ENCODE measurements at regions not wholly inside any gene's neighbourhood (a gene's known extent, or its start where the extent isn't known, plus 50 kb on each side); places are given as distances from the start of the nearest gene placed in this dataset.
"Not testable (repeated sequence)": the region's sequence is repeated elsewhere in the genome, so short reads cannot be mapped to it uniquely, and the experiment has no call there.

DNA sequence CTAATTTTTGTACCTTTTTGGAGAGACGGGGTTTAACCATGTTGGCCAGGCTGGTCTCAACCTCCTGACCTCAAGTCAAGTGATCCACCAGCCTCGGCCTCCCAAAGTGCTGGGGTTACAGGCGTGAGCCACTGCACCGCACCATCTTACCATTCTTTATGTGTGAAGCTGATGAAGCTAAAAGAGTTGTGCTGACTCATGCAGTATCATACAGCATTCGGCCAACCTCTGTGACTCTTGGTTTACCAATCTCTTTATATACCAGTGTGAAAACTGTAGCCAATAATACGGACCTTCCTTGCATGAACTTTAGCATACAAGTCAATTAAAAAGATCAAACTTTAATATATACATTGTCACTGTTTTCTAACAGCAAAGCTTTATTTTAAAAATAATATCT lies 878.2 kb upstream of the MBL2 start:
- no peak for DNase-seq (ENCODE audit: low read depth)

DNA sequence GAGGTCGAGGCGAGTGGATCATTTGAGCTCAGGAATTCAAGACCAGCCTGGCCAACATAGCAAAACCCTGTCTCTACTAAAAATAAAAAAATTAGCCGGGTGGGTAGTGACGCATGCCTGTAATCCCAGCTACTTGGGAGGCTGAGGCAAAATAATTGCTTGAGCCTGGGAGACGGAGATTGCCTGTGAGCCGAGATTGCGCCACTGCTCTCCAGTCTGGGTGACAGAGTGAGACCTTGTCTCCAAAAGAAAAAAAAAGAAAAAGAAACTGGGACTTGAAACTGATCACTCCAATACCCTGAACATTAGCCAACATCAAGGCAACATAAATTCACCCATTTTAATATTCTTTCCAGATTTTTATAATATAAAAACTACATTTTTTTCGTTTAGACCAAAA lies 874.6 kb upstream of the MBL2 start:
- DNase-seq (ENCODE audit: low read depth) = not testable (repeated sequence)

DNA sequence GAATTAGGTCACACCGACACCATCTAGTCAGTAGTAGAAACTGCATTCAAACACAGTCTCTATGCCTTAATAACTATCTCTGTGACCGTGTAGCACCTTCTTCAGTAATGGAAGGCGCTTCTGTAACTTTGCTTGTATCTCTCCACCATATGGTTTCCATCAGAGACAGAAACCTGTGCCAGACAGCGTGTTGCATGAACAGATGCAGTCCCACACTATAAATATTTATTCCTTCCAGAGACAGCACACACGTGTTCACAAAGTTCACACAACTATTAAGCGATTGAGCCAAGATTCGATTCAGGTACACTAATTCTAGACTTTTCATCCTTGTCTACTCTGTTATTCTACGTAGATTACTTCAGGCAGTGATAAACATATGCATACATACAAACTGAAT lies 873.9 kb upstream of the MBL2 start:
- DNase-seq (ENCODE audit: low read depth) = no peak

DNA sequence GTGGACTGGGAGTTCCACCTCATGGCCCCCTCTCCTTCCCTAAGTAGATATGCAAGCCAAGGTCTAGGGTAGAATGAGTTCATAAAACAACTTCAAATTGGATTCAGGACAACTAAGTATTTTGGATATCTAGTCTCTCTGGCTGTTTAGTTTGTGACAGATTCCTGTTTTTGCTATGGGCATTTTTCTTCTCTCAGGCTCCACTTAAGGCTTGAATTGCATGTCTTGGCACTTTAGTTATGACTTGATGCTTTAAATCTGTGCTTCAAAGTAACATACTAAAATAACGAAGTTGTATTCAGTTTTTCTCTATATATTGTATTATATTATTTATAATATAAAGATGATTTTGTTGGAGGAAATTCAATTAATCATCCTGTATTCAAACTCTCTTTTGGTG lies 873.4 kb upstream of the MBL2 start:
- no peak for DNase-seq (ENCODE audit: low read depth)

DNA sequence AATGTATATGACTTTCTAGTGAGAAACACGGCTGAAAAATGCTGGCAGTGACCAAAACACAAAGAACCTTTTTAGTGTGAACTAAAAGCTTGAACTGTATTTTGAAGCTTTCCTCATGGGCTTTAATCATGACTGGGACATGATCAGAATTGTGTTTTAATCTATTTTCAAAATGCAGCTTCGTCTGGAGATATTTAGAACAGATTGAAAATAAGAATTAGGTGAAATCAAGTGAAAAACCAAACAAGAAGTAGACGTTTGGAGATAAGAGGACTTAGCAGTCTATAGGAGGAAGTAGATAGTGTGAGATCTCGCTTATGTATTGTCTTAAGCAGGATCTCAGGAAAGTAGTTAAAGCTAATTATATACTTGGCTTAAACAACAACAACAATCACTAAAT lies 865.4 kb upstream of the MBL2 start:
- no peak for DNase-seq (ENCODE audit: low read depth)

DNA sequence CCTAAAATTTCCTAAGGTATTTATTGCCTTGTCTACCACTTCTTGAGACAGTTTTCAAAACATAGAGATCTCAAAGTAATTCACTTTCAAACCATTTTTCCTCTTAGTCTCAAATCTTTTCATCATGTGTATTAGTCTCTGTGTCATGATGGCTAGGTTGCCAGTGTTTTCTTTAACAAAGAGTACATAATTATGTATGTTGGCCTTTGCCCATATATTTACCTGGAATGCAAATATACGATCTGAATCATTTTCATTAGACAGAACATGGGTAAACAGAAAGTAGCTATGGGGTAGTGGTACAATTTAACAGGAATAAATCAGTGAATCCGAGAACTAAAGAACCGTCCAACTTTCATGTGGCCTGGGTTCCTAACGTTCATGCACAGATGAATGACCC lies 852.1 kb upstream of the MBL2 start:
- no peak for DNase-seq (ENCODE audit: low read depth)

DNA sequence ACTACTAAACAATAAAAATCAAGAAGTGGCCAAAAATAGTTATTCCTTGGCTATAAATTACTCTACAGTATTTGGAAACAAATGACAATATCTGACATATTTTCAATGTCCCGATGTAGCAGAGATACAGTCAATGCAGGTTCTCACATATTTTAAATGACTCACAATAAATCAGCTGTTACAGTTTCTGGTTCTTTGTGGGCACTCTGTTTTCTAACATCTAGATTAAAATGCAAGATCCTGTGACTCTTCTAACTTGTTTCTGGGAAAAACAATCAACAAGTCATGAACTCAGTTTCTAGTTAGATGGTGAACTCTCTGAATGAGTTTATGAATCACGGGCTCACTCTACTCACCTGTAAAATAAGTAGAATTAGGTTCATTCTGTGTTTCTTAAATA lies 849.6 kb upstream of the MBL2 start:
- no peak for DNase-seq (ENCODE audit: low read depth)

DNA sequence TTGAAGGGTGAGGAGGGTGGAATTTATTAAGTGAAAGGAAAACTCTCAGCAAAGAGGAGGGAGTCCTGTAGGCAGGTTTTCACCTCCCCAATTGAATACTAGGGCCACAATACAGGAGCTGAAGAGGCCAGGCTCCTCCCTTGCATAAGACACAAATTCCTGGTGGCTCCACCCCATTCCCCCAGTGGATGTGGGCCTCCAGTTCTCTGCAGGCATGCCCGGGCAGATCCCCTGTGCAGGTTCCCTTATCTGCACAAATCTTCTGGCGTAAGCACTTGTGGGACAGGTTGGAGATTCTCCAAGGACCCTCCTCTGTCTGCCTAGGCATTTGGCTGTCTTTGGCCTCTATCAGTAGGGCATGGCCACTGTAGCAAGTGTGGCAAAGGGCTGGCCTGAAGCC lies 847.1 kb upstream of the MBL2 start:
- DNase-seq (ENCODE audit: low read depth) = no peak

DNA sequence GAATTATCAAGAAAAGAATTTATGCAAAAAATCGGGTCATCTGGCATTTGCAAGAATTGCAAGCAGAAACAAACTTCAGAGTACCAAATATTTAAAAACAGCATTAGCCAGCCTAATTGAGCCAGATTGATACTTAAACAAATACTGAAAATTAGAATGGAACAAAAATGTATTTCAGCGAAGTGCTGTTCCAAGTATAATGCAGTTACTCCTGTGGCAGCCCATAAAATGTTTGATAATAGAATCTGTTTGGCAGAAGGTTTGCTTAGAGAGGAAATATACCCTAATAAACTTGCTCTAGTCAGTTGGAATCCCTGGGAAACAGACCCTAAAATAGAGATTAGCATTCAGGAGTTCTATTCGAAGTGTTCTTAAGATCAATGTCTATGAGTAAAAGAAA lies 835.1 kb upstream of the MBL2 start:
- no peak for DNase-seq (ENCODE audit: low read depth)

DNA sequence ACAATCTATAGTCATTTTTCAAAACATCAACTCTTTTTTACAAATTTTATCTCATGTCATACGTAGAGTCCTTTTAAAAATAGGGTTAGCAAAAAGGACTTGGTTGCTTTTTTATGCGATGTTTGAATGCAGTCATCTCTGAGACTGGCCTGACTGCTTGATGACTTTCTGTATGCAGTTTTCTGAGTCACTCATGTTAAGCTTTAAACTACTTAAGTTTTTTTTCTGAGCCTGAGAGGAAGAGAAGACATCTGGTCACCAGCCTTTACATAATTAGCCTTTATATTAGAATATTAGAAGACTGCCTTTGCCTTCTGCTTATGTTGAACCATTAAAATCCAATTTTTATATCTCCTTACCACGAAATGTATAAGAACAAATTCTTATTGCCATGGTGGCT lies 834.4 kb upstream of the MBL2 start:
- DNase-seq (ENCODE audit: low read depth) = no peak

DNA sequence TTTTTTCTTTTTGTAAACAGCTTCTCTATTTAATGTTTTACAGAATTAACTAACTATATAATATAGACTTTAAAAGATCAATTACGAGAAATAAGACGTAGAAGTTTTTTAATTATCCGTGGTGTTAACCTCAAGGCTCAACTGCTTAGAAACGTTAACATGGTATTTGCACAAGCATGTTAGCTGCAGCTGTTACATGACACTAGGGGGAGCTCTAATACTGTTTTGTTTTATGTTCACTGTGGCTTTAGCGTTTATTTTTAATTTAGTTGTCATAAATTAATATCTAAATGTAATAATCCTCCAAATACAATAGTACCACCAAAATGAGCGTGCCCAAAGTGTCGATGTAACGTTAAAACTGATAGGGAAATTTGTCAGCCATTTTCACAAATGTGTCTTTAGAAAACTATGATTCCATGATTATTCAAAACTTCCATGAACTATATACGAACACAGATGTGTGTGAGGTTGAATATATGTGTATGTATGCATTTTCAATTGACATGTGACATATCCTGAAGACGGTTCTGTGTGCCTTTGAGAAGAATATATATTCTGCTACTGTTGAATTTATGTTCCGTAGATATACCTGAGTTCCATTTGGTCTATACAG lies 828.8 kb upstream of the MBL2 start:
- DNase-seq (ENCODE audit: low read depth) = no peak

DNA sequence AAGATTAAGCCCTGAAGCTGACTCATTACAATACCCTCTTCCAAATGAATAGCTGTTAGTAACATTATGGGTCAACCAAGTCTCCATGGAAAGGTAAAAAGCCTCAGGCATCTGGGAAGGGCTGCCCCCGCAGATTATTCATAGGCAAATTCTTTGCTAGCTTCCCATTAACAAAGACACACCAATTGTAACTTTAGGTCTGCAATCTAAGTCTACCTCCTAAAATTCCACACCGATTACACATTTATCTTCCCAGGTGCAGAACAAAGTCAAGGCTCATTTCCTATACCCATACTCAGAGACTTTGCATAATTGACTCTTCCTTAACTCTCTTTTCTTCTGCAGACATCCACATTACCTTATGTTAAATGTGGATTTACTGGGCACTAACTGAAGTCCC lies 826.3 kb upstream of the MBL2 start:
- no peak for DNase-seq (ENCODE audit: low read depth)

DNA sequence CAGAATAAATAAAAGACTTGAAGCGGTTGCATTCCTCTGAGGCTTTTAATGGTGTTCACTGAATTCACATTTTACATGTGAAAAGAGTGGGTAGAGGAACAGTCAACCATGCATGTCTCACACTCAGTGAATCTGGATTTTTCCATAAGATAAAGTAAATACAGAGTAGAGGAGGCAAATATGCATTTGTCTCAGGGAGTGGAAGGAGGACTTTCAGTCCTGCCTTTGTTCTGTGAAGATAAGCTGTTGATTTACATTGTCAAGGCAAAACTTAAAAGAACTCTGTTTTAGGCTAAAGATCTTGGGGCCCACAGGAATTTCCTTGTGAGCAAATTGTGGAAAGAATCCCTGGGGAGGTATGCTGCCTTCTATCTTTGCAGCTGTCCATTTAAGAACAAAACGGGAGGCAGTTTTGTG lies 825.3 kb upstream of the MBL2 start:
- DNase-seq (ENCODE audit: low read depth) = no peak

DNA sequence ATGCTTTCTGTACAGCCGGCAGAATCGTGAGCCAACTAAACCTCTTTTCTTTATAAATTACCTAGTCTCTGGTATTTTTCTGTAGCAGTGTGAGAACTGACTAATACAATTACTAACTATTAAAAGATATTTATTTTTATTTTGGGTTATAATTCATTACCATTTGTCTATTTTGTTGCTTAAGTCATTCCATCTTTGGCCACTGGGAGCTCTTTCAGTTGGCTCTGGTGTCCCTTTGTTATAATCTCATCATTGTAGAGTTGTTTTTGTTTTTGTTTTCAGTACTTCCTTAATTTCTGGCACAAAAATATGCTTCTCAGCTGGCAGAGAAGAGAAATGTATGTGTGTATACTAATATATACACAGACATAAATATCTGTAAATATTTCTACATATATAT lies 807.9 kb upstream of the MBL2 start:
- DNase-seq (ENCODE audit: low read depth) = no peak

DNA sequence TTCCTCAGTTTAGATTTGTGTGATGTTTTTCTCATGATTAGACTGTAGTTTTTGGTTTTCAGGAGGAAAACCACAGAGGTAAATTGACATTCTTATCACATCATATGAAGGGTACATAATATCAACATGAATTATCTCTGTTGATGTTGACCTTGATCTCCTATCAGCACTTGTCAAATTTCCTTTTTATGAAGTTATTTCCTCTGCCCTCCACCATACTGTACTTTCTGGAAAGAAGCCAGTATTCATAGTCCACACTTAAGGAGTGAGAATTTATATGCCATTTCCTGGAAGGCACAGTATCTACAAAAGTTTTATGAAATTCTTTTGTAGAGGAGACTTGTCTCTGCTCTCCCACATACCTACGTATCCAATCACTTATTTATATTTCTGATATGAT lies 807.2 kb upstream of the MBL2 start:
- no peak for DNase-seq (ENCODE audit: low read depth)

DNA sequence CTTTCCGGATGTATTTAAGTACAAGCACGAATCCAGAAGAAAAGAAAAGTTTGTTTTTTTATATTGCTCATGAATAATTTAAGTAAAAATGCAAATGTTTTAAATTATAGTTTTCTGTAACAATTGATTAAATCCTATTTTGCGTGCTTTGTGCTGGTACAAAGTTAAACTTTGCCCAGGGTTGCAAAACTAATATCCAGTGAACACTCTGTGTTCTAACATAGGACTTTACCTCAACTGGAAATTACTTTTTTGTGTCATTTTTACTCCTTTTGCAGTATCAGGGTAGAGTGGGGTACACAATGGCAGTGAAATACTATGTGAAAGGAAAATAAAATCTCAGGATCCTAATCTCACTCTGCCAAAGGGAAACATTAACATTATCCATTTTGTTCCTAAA lies 801.4 kb upstream of the MBL2 start:
- no peak for DNase-seq (ENCODE audit: low read depth)

DNA sequence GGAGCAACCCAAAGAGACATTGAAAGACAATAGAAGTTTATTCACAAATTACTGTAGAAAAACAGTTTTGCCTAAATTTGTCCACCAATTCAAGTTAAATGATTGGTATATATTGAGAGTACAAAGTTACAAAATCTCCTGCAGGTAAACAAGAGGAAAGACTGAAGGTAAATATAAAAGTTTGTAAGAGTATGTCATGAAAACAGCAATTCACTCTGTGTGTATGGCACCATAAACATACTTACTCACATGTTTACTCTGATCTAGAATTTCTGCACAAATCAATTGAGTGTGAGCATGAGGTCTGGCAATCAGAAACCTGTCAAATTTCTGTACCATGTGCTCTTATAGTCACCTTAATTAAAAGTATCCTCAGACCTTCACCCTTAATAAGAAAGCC lies 800.9 kb upstream of the MBL2 start:
- DNase-seq (ENCODE audit: low read depth) = no peak

DNA sequence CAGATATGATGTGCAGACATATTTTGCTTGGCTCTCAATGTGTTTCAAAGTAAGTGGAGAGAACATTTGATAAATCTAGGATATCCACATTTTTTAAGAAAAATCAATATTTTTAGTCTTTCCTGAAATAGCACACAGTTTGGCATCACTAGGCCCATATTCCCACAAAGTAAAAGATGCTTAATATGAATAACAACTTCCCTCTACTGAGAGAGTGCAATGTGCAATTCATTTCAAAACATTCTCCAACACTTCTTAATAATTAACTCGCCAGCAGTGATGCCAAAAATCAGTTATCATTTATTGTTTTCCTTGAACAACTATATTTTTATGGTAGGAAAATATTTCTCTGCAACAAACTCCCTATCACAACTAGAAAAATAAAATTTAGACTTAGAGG lies 800.2 kb upstream of the MBL2 start:
- DNase-seq (ENCODE audit: low read depth) = no peak

DNA sequence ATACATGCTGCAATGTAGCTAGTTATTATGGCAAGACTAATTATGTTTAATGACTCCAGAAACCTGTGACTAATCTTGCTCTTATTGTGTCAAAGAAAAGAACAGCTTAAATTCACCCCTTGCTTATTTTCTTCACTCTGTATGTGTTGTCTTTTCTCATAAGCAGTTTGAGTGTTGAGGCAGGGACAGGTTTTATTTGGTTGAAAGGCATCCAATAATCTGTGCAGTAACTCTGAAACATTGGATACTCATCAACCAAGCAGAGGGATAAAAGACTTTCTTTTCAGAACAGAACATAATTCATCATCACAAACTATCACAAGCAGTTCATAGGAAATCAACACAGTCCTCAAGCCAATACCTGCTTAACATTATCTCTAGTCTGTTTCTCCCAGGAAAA lies 797.6 kb upstream of the MBL2 start:
- no peak for DNase-seq (ENCODE audit: low read depth)

DNA sequence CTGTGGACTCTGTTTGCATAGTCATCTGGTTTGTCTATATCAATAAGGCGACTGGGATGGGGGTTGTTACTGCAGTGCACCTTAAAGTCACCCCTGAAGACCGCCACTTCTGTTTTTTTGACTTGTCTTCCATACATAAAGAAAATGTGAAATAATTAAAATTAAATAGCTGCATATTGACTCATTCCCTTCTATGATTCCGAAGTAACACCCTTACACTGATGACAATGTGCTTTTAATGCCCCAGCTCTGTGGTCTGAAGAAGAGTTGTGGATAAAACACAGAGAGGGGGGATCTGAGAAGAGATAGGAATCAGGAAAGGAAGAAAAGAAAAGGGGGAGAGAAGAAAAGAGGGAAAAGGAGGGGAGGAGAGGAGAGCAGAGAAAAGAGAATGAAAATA lies 796.9 kb upstream of the MBL2 start:
- DNase-seq (ENCODE audit: low read depth) = no peak

DNA sequence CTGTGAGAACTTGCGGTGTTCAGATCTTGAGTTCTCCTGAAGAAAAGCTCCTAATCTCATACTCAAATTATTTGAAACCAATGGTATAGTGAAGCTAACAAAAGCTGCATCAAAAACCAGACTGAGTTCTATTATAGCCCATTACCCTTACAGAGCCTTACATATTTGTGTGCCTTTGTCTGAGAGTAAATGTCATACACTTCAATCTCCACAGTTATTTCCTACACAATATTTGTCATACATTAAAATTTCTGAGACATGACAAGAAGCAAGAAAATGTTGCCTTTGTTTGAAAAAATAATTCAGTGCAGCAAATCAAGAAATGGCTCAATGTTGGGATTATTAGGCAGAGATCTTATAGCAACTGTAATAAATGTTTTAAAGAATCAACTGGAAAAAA lies 776.1 kb upstream of the MBL2 start:
- DNase-seq (ENCODE audit: low read depth) = no peak

DNA sequence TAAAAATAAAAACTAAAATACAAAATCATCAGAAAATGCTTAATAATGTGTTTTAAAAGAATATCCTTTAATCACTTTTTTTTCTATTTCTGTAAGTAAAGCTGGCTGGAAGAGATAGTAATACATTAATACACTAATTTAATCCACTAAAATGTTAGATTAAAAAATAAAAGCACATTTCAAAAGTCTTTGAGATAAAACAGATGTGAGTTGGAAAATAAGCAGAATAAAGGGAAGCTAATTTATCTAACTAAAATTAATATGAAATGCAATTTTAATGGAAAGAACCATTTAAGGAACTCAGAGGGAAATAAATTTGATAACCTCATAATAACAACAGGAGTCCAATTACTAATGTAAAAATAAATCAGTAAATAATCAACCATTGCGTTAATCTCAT lies 774.8 kb upstream of the MBL2 start:
- DNase-seq (ENCODE audit: low read depth) = no peak

DNA sequence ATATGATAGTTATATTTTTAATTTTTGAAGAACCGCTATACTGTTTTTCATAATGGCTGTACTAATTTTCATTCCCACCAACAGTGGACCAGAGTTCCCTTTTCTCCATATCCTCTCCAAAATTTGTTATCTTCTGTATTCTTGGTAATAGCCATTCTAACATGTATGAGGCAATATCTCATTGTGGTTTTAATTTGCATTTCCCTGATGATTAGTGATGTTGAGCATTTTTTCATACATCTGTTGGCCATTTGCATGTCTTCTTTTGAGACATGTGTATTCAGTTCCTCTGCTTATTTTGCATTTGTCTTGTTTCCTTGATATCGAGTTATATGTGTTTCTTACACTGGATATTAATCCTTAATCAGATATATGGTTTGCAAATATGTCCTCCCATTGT lies 770.8 kb upstream of the MBL2 start:
- no peak for DNase-seq (ENCODE audit: low read depth)

DNA sequence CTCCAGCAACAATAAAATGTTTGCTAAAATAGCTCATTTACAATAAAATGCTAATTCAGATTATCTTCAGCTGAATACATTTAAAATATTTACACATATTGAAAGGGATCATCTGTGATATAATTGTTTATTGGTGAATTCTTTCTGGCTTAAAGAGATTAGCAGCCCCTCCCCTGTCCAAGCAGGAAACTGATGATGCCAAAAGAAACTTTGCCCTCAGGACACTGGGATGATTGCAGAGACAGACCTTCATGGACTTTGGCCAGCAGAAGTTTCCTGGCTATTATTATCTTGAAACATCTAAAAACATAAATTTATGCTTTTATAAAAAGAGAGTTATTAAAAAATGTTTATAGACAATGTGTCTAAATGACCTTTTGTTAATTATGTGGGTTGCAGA lies 764.9 kb upstream of the MBL2 start:
- no peak for DNase-seq (ENCODE audit: low read depth)

DNA sequence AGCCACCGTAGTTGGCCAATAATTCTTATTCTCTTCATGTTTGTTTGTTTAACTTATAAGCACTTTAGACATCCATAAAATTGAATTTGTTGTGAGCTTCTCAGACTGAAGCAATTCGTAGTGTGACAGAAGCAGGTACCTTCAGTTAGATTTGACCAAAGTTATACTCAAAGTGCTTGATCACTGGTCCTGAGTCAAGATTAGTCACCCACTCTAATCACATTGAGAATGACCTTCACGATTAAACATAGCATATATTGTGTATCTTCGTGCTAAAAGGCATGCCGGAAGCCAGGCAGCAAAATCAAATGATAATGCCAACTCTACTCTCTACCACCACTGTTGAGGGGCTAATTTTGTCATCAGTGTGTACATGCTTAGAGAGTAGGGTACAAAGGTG lies 763.7 kb upstream of the MBL2 start:
- no peak for DNase-seq (ENCODE audit: low read depth)

All from GM04503 (cell line).